ENCODE measurements at regions not wholly inside any gene's neighbourhood (a gene's known extent, or its start where the extent isn't known, plus 50 kb on each side); places are given as distances from the start of the nearest gene placed in this dataset.

DNA sequence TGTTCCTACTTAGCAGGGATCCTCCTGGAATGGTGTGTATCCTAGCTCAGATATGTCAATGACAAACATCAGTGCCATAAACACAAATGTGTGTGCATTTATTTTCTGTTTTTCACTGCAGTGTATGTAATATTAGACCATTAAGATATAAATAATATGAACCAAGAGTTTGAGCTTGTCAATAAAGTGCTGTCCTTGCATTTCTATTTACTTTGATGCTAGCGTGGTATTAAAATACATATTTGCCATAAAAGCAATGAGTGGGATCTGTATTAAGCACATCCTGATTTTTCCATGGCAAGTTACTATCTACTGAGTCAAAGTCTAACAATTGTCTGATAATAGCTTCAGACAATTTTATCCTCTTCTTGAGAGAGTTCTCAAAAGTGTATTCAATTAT is 157.6 kb downstream of the DIRAS2 start:
- Histone ChIP-seq H3K4me1 (ENCODE audit: insufficient read depth, low read length) (no peaks in the 10 kb centered on the region), H3K36me3 (ENCODE audit: insufficient read depth, low read length) (no peaks in the 10 kb centered on the region), H3K4me3 (ENCODE audit: insufficient read depth, low read length) (no peak overlapping the region), H3K79me2 (ENCODE audit: insufficient read depth, low read length) (no peaks in the 10 kb centered on the region), H3K27ac (ENCODE audit: low read depth, low read length) (no peak overlapping the region), H2AFZ (ENCODE audit: low read length) (no peak overlapping the region), H3K9me3 (ENCODE audit: low read depth, low read length) (no peaks in the 10 kb centered on the region), H3K4me2 (ENCODE audit: insufficient read depth, low read length) (no peak overlapping the region), H4K20me1 (ENCODE audit: insufficient read depth, low read length) (no peaks in the 10 kb centered on the region), H3K27me3 (ENCODE audit: insufficient read depth, low read length) (no peaks in the 10 kb centered on the region)
- TF ChIP-seq, protein P1, sequence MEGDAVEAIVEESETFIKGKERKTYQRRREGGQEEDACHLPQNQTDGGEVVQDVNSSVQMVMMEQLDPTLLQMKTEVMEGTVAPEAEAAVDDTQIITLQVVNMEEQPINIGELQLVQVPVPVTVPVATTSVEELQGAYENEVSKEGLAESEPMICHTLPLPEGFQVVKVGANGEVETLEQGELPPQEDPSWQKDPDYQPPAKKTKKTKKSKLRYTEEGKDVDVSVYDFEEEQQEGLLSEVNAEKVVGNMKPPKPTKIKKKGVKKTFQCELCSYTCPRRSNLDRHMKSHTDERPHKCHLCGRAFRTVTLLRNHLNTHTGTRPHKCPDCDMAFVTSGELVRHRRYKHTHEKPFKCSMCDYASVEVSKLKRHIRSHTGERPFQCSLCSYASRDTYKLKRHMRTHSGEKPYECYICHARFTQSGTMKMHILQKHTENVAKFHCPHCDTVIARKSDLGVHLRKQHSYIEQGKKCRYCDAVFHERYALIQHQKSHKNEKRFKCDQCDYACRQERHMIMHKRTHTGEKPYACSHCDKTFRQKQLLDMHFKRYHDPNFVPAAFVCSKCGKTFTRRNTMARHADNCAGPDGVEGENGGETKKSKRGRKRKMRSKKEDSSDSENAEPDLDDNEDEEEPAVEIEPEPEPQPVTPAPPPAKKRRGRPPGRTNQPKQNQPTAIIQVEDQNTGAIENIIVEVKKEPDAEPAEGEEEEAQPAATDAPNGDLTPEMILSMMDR (IDR thresholded peaks at IDR 0.05; ENCODE audit: extremely low read depth, low read depth, low read length) = no peak
- DNase-seq (ENCODE audit: insufficient read length, low spot score, missing footprints) = no peak

DNA sequence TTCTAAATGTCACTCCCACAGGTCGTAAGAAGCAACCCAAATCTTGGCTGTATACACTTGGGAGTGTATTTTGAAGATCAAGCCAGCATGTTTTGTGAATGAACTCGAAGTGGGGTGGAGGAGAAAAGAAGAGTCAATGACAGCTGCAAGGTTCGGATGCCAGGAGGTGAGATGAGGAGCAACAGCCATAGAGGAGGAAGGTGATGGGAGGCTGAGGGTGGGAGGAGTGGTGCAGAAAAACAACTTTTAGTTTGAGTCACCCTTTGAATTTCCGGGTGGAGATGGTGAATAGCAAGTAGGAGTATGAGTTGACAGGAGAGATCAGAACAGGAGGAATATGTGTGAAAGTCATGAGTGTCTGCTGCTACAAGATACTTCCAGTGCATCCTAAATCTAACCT is 153.6 kb downstream of the DIRAS2 start:
- Histone ChIP-seq H3K4me2 (ENCODE audit: insufficient read depth, low read length) (no peak overlapping the region), H3K79me2 (ENCODE audit: insufficient read depth, low read length) (no peaks in the 10 kb centered on the region), H3K4me3 (ENCODE audit: insufficient read depth, low read length) (no peak overlapping the region), H3K9me3 (ENCODE audit: low read depth, low read length) (no peaks in the 10 kb centered on the region), H3K27me3 (ENCODE audit: insufficient read depth, low read length) (no peaks in the 10 kb centered on the region), H3K27ac (ENCODE audit: low read depth, low read length) (no peak overlapping the region), H3K36me3 (ENCODE audit: insufficient read depth, low read length) (no peaks in the 10 kb centered on the region), H3K4me1 (ENCODE audit: insufficient read depth, low read length) (no peaks in the 10 kb centered on the region), H2AFZ (ENCODE audit: low read length) (no peak overlapping the region), H4K20me1 (ENCODE audit: insufficient read depth, low read length) (no peaks in the 10 kb centered on the region)
- TF ChIP-seq, protein P1 (IDR thresholded peaks at IDR 0.05; ENCODE audit: extremely low read depth, low read depth, low read length) = no peak
- DNase-seq (ENCODE audit: insufficient read length, low spot score, missing footprints) = no peak

DNA sequence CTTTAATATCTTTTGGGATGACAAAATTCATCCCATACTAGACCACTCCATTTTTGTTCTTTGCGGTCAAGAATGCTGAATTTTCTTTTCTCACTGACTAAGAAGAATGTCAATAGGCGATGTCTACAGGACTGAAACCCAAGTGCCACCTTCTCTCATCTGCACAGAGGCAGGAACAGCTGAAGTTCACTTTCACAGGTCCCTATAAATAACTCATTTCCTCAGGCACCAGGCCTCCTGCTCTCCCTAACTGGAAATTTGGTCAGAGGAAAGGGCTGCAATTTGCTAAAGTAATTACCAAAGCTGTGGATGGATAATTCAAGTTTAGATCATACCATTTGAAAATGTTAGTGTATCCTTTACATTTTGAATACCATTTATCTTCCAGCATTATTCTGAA is 142.9 kb downstream of the DIRAS2 start:
- Histone ChIP-seq H3K9me3 (ENCODE audit: low read depth, low read length) (no peaks in the 10 kb centered on the region), H3K36me3 (ENCODE audit: insufficient read depth, low read length) (no peaks in the 10 kb centered on the region), H3K27ac (ENCODE audit: low read depth, low read length) (no peak overlapping the region), H3K79me2 (ENCODE audit: insufficient read depth, low read length) (no peaks in the 10 kb centered on the region), H2AFZ (ENCODE audit: low read length) (no peak overlapping the region), H3K27me3 (ENCODE audit: insufficient read depth, low read length) (no peaks in the 10 kb centered on the region), H3K4me3 (ENCODE audit: insufficient read depth, low read length) (no peak overlapping the region), H3K4me1 (ENCODE audit: insufficient read depth, low read length) (no peaks in the 10 kb centered on the region), H3K4me2 (ENCODE audit: insufficient read depth, low read length) (no peak overlapping the region), H4K20me1 (ENCODE audit: insufficient read depth, low read length) (no peaks in the 10 kb centered on the region)
- TF ChIP-seq, protein P1 (IDR thresholded peaks at IDR 0.05; ENCODE audit: extremely low read depth, low read depth, low read length) = no peak
- no peak for DNase-seq (ENCODE audit: insufficient read length, low spot score, missing footprints)

DNA sequence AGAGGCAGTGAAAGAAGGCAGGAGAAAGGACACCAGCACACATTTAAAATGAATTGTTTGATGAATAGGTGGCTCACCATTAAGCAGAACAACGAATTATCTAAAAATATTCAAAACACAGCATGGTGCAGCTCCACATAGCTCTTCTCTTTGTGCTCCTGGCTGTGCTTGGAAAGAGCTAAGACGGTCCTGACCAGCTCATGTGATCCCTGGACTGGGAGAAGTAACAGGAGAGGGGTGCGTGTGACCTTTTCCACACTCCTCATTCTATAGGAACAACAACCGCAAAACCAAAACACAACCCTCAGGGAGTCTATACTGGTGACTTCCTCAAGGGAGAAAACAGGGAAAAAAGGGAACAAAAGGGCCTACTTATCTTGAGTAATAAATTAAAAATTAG is 140.5 kb downstream of the DIRAS2 start:
- H3K4me1 ChIP-seq (ENCODE audit: insufficient read depth, low read length) = no peaks in the 10 kb centered on the region
- no peak overlapping the region for H3K4me3 ChIP-seq (ENCODE audit: insufficient read depth, low read length)
- no peaks in the 10 kb centered on the region for H4K20me1 ChIP-seq (ENCODE audit: insufficient read depth, low read length)
- no peaks in the 10 kb centered on the region for H3K27me3 ChIP-seq (ENCODE audit: insufficient read depth, low read length)
- no peak overlapping the region for H3K4me2 ChIP-seq (ENCODE audit: insufficient read depth, low read length)
- TF ChIP-seq, protein P1 (IDR thresholded peaks at IDR 0.05; ENCODE audit: extremely low read depth, low read depth, low read length) = no peak
- H3K9me3 ChIP-seq (ENCODE audit: low read depth, low read length) = no peaks in the 10 kb centered on the region
- no peak for DNase-seq (ENCODE audit: insufficient read length, low spot score, missing footprints)
- no peaks in the 10 kb centered on the region for H3K36me3 ChIP-seq (ENCODE audit: insufficient read depth, low read length)
- no peak overlapping the region for H3K27ac ChIP-seq (ENCODE audit: low read depth, low read length)
- no peak overlapping the region for H2AFZ ChIP-seq (ENCODE audit: low read length)
- H3K79me2 ChIP-seq (ENCODE audit: insufficient read depth, low read length) = no peaks in the 10 kb centered on the region
